Gastrocnemius medialis (tissue), 4 donors: ENCODE measurements at regions not wholly inside any gene's neighbourhood (a gene's known extent, or its start where the extent isn't known, plus 50 kb on each side); places are given as distances from the start of the nearest gene placed in this dataset.

ENCODE experiments used
- POLR2A ChIP-seq, 2 donors: fragments of 450-650 bp; IDR thresholded peaks; one replicate each; pipeline ENCODE4 v1.6.1; 2017; ENCODE audit warnings: antibody characterized with exemption in 2 of 2, mild to moderate bottlenecking in 2 of 2, moderate library complexity in 2 of 2
- TF ChIP-seq, protein P1 (sequence below), 5 experiments: fragments of 450-650 bp in 3 of 5; fragments of 200-600 bp in 2 of 5; sonication (generic) in 2 of 5; IDR thresholded peaks in 4 of 5; conservative IDR thresholded peaks in 1 of 5; 1 replicate in 4 of 5; 2 replicates in 1 of 5; pipeline ENCODE4 v1.5.1; 2016 to 2019; ENCODE audit warnings: antibody characterized with exemption in 5 of 5, mild to moderate bottlenecking in 3 of 5, moderate library complexity in 3 of 5

DNA sequence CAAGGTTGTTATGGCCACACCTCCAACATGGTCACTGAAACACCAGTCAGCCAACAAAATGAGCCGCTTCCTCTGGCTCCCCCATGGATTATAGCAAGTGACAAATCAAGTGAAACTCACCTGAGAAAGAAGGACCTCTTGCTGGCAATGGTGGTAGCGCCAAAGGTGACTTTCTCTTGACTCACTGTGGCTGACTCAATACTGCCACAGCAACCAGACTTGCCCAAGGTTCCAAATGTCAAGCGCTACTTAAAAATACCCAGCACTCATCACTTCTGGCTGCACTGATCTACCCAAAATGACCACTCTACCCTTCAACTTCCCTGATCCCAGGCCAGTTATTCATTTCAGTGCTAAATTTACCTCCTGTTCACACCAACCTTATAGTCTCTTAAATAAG is 495.5 kb downstream of the FOXO1 start:
- TF ChIP-seq, protein P1, sequence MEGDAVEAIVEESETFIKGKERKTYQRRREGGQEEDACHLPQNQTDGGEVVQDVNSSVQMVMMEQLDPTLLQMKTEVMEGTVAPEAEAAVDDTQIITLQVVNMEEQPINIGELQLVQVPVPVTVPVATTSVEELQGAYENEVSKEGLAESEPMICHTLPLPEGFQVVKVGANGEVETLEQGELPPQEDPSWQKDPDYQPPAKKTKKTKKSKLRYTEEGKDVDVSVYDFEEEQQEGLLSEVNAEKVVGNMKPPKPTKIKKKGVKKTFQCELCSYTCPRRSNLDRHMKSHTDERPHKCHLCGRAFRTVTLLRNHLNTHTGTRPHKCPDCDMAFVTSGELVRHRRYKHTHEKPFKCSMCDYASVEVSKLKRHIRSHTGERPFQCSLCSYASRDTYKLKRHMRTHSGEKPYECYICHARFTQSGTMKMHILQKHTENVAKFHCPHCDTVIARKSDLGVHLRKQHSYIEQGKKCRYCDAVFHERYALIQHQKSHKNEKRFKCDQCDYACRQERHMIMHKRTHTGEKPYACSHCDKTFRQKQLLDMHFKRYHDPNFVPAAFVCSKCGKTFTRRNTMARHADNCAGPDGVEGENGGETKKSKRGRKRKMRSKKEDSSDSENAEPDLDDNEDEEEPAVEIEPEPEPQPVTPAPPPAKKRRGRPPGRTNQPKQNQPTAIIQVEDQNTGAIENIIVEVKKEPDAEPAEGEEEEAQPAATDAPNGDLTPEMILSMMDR (IDR thresholded peaks at IDR 0.05 in 4 of 5, conservative IDR thresholded peaks at IDR 0.05 in 1 of 5): no peak
- TF ChIP-seq POLR2A (IDR thresholded peaks at IDR 0.05): no peak
